ENCODE measurements at regions not wholly inside any gene's neighbourhood (a gene's known extent, or its start where the extent isn't known, plus 50 kb on each side); places are given as distances from the start of the nearest gene placed in this dataset.

DNA sequence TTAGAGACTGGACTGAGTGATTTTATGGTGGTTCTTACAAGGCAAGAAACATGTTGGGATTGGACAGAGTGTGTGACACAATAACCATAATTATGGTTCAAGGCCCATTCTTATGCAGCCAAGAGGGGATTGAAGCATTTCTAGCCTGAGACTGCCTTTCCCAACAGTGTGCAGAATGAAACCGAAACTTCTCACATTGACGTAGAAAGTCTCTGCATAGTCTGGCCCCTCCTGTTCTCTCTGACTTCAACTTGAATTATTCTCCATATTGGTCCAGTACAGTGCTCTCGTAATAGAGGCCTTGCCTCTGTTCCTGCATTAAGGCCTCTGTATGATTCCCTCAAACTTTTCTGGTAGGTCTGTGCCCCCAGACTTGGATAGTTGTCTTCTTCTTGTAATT, 138.3 kb downstream of the DIPK2A start:
- TF ChIP-seq CTCF (IDR thresholded peaks at IDR 0.05; ENCODE audit: unreplicated experiment): no peak
- H3K36me3 Mint-ChIP-seq (ENCODE audit: insufficient read depth): no peaks in the 10 kb centered on the region
- no peak overlapping the region for H3K4me3 Mint-ChIP-seq (ENCODE audit: low read depth)
- DNase-seq (ENCODE audit: low spot score, unreplicated experiment): no peak
- no peak overlapping the region for H3K27ac Mint-ChIP-seq
- peaks cover 8% of the 10 kb centered on the region for H3K9me3 Mint-ChIP-seq (ENCODE audit: low read depth)
- H3K27me3 Mint-ChIP-seq: no peaks in the 10 kb centered on the region
- peaks cover 20% of the 10 kb centered on the region for H3K4me1 Mint-ChIP-seq (ENCODE audit: low read depth)

- Mint-ChIP-seq H3K4me3 (ENCODE audit: low read depth) (no peak overlapping the region), H3K4me1 (ENCODE audit: low read depth) (peaks cover 13% of the 10 kb centered on the region), H3K36me3 (ENCODE audit: insufficient read depth) (no peaks in the 10 kb centered on the region), H3K27ac (no peak overlapping the region), H3K27me3 (no peaks in the 10 kb centered on the region), H3K9me3 (ENCODE audit: low read depth) (peaks cover 5% of the 10 kb centered on the region)
- no peak for DNase-seq (ENCODE audit: low spot score, unreplicated experiment)
- no peak for TF ChIP-seq CTCF (IDR thresholded peaks at IDR 0.05; ENCODE audit: unreplicated experiment)
Observed at GRCh38 chr3:144112036-144112435, 140.4 kb downstream of the DIPK2A start.

GRCh38 chr3:144112437-144112836, 140.8 kb downstream of the DIPK2A start:
- Mint-ChIP-seq H3K27me3 (no peaks in the 10 kb centered on the region), H3K36me3 (ENCODE audit: insufficient read depth) (no peaks in the 10 kb centered on the region), H3K9me3 (ENCODE audit: low read depth) (peaks cover 3% of the 10 kb centered on the region), H3K4me3 (ENCODE audit: low read depth) (no peak overlapping the region), H3K27ac (no peak overlapping the region), H3K4me1 (ENCODE audit: low read depth) (peaks cover 12% of the 10 kb centered on the region)
- TF ChIP-seq CTCF (IDR thresholded peaks at IDR 0.05; ENCODE audit: unreplicated experiment): no peak
- DNase-seq (ENCODE audit: low spot score, unreplicated experiment): no peak

GRCh38 chr3:144114767-144115166, 143.1 kb downstream of the DIPK2A start:
- Mint-ChIP-seq H3K36me3 (ENCODE audit: insufficient read depth) (no peaks in the 10 kb centered on the region), H3K4me3 (ENCODE audit: low read depth) (no peak overlapping the region), H3K9me3 (ENCODE audit: low read depth) (peaks cover 3% of the 10 kb centered on the region), H3K27me3 (no peaks in the 10 kb centered on the region), H3K27ac (no peak overlapping the region), H3K4me1 (ENCODE audit: low read depth) (peaks cover 19% of the 10 kb centered on the region)
- no peak for DNase-seq (ENCODE audit: low spot score, unreplicated experiment)
- TF ChIP-seq CTCF (IDR thresholded peaks at IDR 0.05; ENCODE audit: unreplicated experiment): no peak

GRCh38 chr3:144119633-144120032, 148.0 kb downstream of the DIPK2A start:
- H3K27me3 Mint-ChIP-seq: no peaks in the 10 kb centered on the region
- H3K36me3 Mint-ChIP-seq (ENCODE audit: insufficient read depth): no peaks in the 10 kb centered on the region
- peak overlapping the region; percentile 47 for H3K27ac Mint-ChIP-seq
- H3K9me3 Mint-ChIP-seq (ENCODE audit: low read depth): no peaks in the 10 kb centered on the region
- no peak for DNase-seq (ENCODE audit: low spot score, unreplicated experiment)
- H3K4me3 Mint-ChIP-seq (ENCODE audit: low read depth): no peak overlapping the region
- TF ChIP-seq CTCF (IDR thresholded peaks at IDR 0.05; ENCODE audit: unreplicated experiment): no peak
- peaks cover 18% of the 10 kb centered on the region for H3K4me1 Mint-ChIP-seq (ENCODE audit: low read depth)

Measured in progenitor cell of endocrine pancreas (in vitro differentiated cells).